ENCODE measurements at regions not wholly inside any gene's neighbourhood (a gene's known extent, or its start where the extent isn't known, plus 50 kb on each side); places are given as distances from the start of the nearest gene placed in this dataset.

GRCh38 chr2:217520356-217521010, 482.3 kb downstream of the TNS1 start:
- 94% methylated on average over 2 of the region's 4 CpGs for WGBS (ENCODE audit: insufficient coverage)
- DNase-seq (ENCODE audit: low read depth in 4 of 6, low spot score in 6 of 6): no peak

GRCh38 chr2:217517402-217517801, 485.4 kb downstream of the TNS1 start:
- Histone ChIP-seq H3K4me3 (ENCODE audit: low read depth, low read length) (no peak overlapping the region), H3K27ac (ENCODE audit: low read depth, low read length) (no peak overlapping the region), H3K9me3 (ENCODE audit: control insufficient read depth, insufficient read depth, low read length) (no peaks in the 10 kb centered on the region), H3K4me1 (ENCODE audit: control insufficient read depth, insufficient read depth, low read length) (no peaks in the 10 kb centered on the region), H3K27me3 (ENCODE audit: control insufficient read depth, insufficient read depth, low read length) (no peaks in the 10 kb centered on the region), H3K36me3 (ENCODE audit: control insufficient read depth, insufficient read depth, low read length) (no peaks in the 10 kb centered on the region)
- DNase-seq (ENCODE audit: low read depth in 4 of 6, low spot score in 6 of 6): no peak
- WGBS (ENCODE audit: insufficient coverage): 90% methylated on average over 3 of the region's 5 CpGs

More at GRCh38 chr2:217520356-217521010, 482.3 kb downstream of the TNS1 start:
- Histone ChIP-seq H3K4me3 (ENCODE audit: low read depth, low read length) (no peak overlapping the region), H3K36me3 (ENCODE audit: control insufficient read depth, insufficient read depth, low read length) (no peaks in the 10 kb centered on the region), H3K27ac (ENCODE audit: low read depth, low read length) (no peak overlapping the region), H3K4me1 (ENCODE audit: control insufficient read depth, insufficient read depth, low read length) (no peaks in the 10 kb centered on the region), H3K27me3 (ENCODE audit: control insufficient read depth, insufficient read depth, low read length) (no peaks in the 10 kb centered on the region), H3K9me3 (ENCODE audit: control insufficient read depth, insufficient read depth, low read length) (no peaks in the 10 kb centered on the region)

- 95% methylated on average over 4 of the region's 5 CpGs for WGBS (ENCODE audit: insufficient coverage)
- Histone ChIP-seq H3K9me3 (ENCODE audit: control insufficient read depth, insufficient read depth, low read length) (no peaks in the 10 kb centered on the region), H3K4me1 (ENCODE audit: control insufficient read depth, insufficient read depth, low read length) (peaks cover 4% of the 10 kb centered on the region), H3K27ac (ENCODE audit: low read depth, low read length) (no peak overlapping the region), H3K27me3 (ENCODE audit: control insufficient read depth, insufficient read depth, low read length) (no peaks in the 10 kb centered on the region), H3K36me3 (ENCODE audit: control insufficient read depth, insufficient read depth, low read length) (no peaks in the 10 kb centered on the region), H3K4me3 (ENCODE audit: low read depth, low read length) (no peak overlapping the region)
- no peak for DNase-seq (ENCODE audit: low read depth in 4 of 6, low spot score in 6 of 6)
Observed at GRCh38 chr2:217515615-217516309, 487.0 kb downstream of the TNS1 start.

GRCh38 chr2:217513258-217513657, 489.5 kb downstream of the TNS1 start:
- Histone ChIP-seq H3K27ac (ENCODE audit: low read depth, low read length) (no peak overlapping the region), H3K9me3 (ENCODE audit: control insufficient read depth, insufficient read depth, low read length) (no peaks in the 10 kb centered on the region), H3K27me3 (ENCODE audit: control insufficient read depth, insufficient read depth, low read length) (no peaks in the 10 kb centered on the region), H3K36me3 (ENCODE audit: control insufficient read depth, insufficient read depth, low read length) (no peaks in the 10 kb centered on the region), H3K4me3 (ENCODE audit: low read depth, low read length) (no peak overlapping the region), H3K4me1 (ENCODE audit: control insufficient read depth, insufficient read depth, low read length) (peaks cover 5% of the 10 kb centered on the region)
- no CpG with 5 or more reads among the region's 1 CpG for WGBS (ENCODE audit: insufficient coverage)
- DNase-seq (ENCODE audit: low read depth in 4 of 6, low spot score in 6 of 6): no peak

GRCh38 chr2:217512728-217513127, 490.1 kb downstream of the TNS1 start:
- Histone ChIP-seq H3K4me3 (ENCODE audit: low read depth, low read length) (no peak overlapping the region), H3K4me1 (ENCODE audit: control insufficient read depth, insufficient read depth, low read length) (peaks cover 5% of the 10 kb centered on the region), H3K9me3 (ENCODE audit: control insufficient read depth, insufficient read depth, low read length) (no peaks in the 10 kb centered on the region), H3K27me3 (ENCODE audit: control insufficient read depth, insufficient read depth, low read length) (no peaks in the 10 kb centered on the region), H3K27ac (ENCODE audit: low read depth, low read length) (no peak overlapping the region), H3K36me3 (ENCODE audit: control insufficient read depth, insufficient read depth, low read length) (no peaks in the 10 kb centered on the region)
- DNase-seq (ENCODE audit: low read depth in 4 of 6, low spot score in 6 of 6): no peak
- 94% methylated on average over 1 of the region's 4 CpGs for WGBS (ENCODE audit: insufficient coverage)

- no peak overlapping the region for H3K27ac ChIP-seq (ENCODE audit: low read depth, low read length)
- no peaks in the 10 kb centered on the region for H3K27me3 ChIP-seq (ENCODE audit: control insufficient read depth, insufficient read depth, low read length)
- H3K9me3 ChIP-seq (ENCODE audit: control insufficient read depth, insufficient read depth, low read length): no peaks in the 10 kb centered on the region
- H3K4me3 ChIP-seq (ENCODE audit: low read depth, low read length): no peak overlapping the region
- H3K4me1 ChIP-seq (ENCODE audit: control insufficient read depth, insufficient read depth, low read length): peaks cover 5% of the 10 kb centered on the region
- 50% methylated on average over 1 of the region's 1 CpG for WGBS (ENCODE audit: insufficient coverage)
- no peak for DNase-seq (ENCODE audit: low read depth in 4 of 6, low spot score in 6 of 6)
- H3K36me3 ChIP-seq (ENCODE audit: control insufficient read depth, insufficient read depth, low read length): no peaks in the 10 kb centered on the region
Observed at GRCh38 chr2:217512259-217512658, 490.5 kb downstream of the TNS1 start.

- H3K4me3 ChIP-seq (ENCODE audit: low read depth, low read length): no peak overlapping the region
- H3K27ac ChIP-seq (ENCODE audit: low read depth, low read length): no peak overlapping the region
- peaks cover 5% of the 10 kb centered on the region for H3K4me1 ChIP-seq (ENCODE audit: control insufficient read depth, insufficient read depth, low read length)
- no peak for DNase-seq (ENCODE audit: low read depth in 4 of 6, low spot score in 6 of 6)
- no peaks in the 10 kb centered on the region for H3K36me3 ChIP-seq (ENCODE audit: control insufficient read depth, insufficient read depth, low read length)
- WGBS (ENCODE audit: insufficient coverage): no CpG with 5 or more reads among the region's 3 CpGs
- no peaks in the 10 kb centered on the region for H3K9me3 ChIP-seq (ENCODE audit: control insufficient read depth, insufficient read depth, low read length)
- H3K27me3 ChIP-seq (ENCODE audit: control insufficient read depth, insufficient read depth, low read length): no peaks in the 10 kb centered on the region
Observed at GRCh38 chr2:217511850-217512249, 490.9 kb downstream of the TNS1 start.

- Histone ChIP-seq H3K27me3 (ENCODE audit: control insufficient read depth, insufficient read depth, low read length) (no peaks in the 10 kb centered on the region), H3K36me3 (ENCODE audit: control insufficient read depth, insufficient read depth, low read length) (no peaks in the 10 kb centered on the region), H3K4me3 (ENCODE audit: low read depth, low read length) (no peak overlapping the region), H3K9me3 (ENCODE audit: control insufficient read depth, insufficient read depth, low read length) (no peaks in the 10 kb centered on the region), H3K27ac (ENCODE audit: low read depth, low read length) (no peak overlapping the region), H3K4me1 (ENCODE audit: control insufficient read depth, insufficient read depth, low read length) (peaks cover 5% of the 10 kb centered on the region)
- DNase-seq (ENCODE audit: low read depth in 4 of 6, low spot score in 6 of 6): peak; percentile 76 to 98 (median 82)
- 80% methylated on average over 2 of the region's 9 CpGs for WGBS (ENCODE audit: insufficient coverage)
Observed at GRCh38 chr2:217510771-217511291, 492.0 kb downstream of the TNS1 start.

- Histone ChIP-seq H3K27me3 (ENCODE audit: control insufficient read depth, insufficient read depth, low read length) (no peaks in the 10 kb centered on the region), H3K36me3 (ENCODE audit: control insufficient read depth, insufficient read depth, low read length) (no peaks in the 10 kb centered on the region), H3K4me3 (ENCODE audit: low read depth, low read length) (no peak overlapping the region), H3K4me1 (ENCODE audit: control insufficient read depth, insufficient read depth, low read length) (no peaks in the 10 kb centered on the region), H3K9me3 (ENCODE audit: control insufficient read depth, insufficient read depth, low read length) (no peaks in the 10 kb centered on the region), H3K27ac (ENCODE audit: low read depth, low read length) (no peak overlapping the region)
- no peak for DNase-seq (ENCODE audit: low read depth in 4 of 6, low spot score in 6 of 6)
- no CpG with 5 or more reads among the region's 1 CpG for WGBS (ENCODE audit: insufficient coverage)
Observed at GRCh38 chr2:217505303-217505702, 497.5 kb downstream of the TNS1 start.

- H3K4me1 ChIP-seq (ENCODE audit: control insufficient read depth, insufficient read depth, low read length): no peaks in the 10 kb centered on the region
- no peak overlapping the region for H3K4me3 ChIP-seq (ENCODE audit: low read depth, low read length)
- no peak for DNase-seq (ENCODE audit: low read depth in 4 of 6, low spot score in 6 of 6)
- no peaks in the 10 kb centered on the region for H3K27me3 ChIP-seq (ENCODE audit: control insufficient read depth, insufficient read depth, low read length)
- H3K36me3 ChIP-seq (ENCODE audit: control insufficient read depth, insufficient read depth, low read length): no peaks in the 10 kb centered on the region
- H3K9me3 ChIP-seq (ENCODE audit: control insufficient read depth, insufficient read depth, low read length): no peaks in the 10 kb centered on the region
- WGBS (ENCODE audit: insufficient coverage): no CpG with 5 or more reads among the region's 2 CpGs
- H3K27ac ChIP-seq (ENCODE audit: low read depth, low read length): no peak overlapping the region
Observed at GRCh38 chr2:217501887-217502286, 500.9 kb downstream of the TNS1 start.

Measured in spinal cord (tissue), 9 donors.